ENCODE measurements at regions not wholly inside any gene's neighbourhood (a gene's known extent, or its start where the extent isn't known, plus 50 kb on each side); places are given as distances from the start of the nearest gene placed in this dataset.

DNA sequence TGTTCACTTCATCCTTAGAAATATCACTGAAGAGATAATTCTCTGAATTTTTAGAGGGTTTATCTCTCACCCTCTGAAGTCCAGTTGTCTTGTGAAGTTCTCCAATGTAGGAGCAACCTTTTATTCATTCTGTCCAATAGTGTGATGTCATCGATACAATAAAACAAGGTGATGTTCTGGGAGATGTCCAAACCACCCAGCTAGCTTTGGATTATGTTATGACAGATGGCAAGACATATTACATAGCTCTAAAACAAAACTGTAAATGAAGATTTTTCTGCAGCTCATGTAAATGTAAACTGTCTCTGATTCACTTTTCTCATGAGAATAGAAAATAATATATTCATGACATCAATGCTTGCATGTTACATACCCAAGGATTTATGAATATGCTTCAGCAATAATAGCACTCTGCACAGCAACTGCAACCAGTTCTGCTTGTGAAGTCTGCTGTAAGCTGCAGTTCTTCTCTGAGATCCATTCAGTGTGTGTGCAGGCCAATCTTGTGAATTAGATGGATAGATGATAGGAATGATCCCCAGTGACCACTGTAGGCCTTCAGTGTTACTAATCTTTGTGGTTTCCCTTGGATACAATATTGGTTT, 172.6 kb upstream of the CDH12 start:
- TF ChIP-seq EZH2 (IDR thresholded peaks at IDR 0.05; ENCODE audit: borderline replicate concordance, low read depth, low read length, severe bottlenecking), result no peak
- TF ChIP-seq, protein P1, sequence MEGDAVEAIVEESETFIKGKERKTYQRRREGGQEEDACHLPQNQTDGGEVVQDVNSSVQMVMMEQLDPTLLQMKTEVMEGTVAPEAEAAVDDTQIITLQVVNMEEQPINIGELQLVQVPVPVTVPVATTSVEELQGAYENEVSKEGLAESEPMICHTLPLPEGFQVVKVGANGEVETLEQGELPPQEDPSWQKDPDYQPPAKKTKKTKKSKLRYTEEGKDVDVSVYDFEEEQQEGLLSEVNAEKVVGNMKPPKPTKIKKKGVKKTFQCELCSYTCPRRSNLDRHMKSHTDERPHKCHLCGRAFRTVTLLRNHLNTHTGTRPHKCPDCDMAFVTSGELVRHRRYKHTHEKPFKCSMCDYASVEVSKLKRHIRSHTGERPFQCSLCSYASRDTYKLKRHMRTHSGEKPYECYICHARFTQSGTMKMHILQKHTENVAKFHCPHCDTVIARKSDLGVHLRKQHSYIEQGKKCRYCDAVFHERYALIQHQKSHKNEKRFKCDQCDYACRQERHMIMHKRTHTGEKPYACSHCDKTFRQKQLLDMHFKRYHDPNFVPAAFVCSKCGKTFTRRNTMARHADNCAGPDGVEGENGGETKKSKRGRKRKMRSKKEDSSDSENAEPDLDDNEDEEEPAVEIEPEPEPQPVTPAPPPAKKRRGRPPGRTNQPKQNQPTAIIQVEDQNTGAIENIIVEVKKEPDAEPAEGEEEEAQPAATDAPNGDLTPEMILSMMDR (IDR thresholded peaks at IDR 0.05; ENCODE audit: borderline replicate concordance, extremely low read depth, low read length, poor library complexity, severe bottlenecking), result no peak

Data from DND-41 (cell line).